ENCODE measurements at regions not wholly inside any gene's neighbourhood (a gene's known extent, or its start where the extent isn't known, plus 50 kb on each side); places are given as distances from the start of the nearest gene placed in this dataset.

GRCh38 chr12:74426091-74426490, 111.5 kb upstream of the ATXN7L3B start:
- Histone ChIP-seq H3K9ac (ENCODE audit: low read depth in 1 of 2, low read length in 2 of 2) (no peak overlapping the region), H3K27ac (ENCODE audit: low read depth in 1 of 2, low read length in 2 of 2) (no peak overlapping the region), H3K4me1 (ENCODE audit: control insufficient read depth in 4 of 4, insufficient read depth in 4 of 4, low read length in 3 of 4) (no peaks in the 10 kb centered on the region), H3K27me3 (ENCODE audit: control insufficient read depth in 4 of 4, insufficient read depth in 4 of 4, low read length in 3 of 4) (no peaks in the 10 kb centered on the region), H3K36me3 (ENCODE audit: control insufficient read depth in 4 of 4, insufficient read depth in 3 of 4, low read depth in 1 of 4, low read length in 3 of 4) (no peaks in the 10 kb centered on the region), H3K9me3 (ENCODE audit: control insufficient read depth in 4 of 4, low read length in 3 of 4) (no peaks in the 10 kb centered on the region), H3K4me3 (ENCODE audit: low read depth in 1 of 3, low read length in 3 of 3) (no peak overlapping the region)
- no peak for TF ChIP-seq SP1 (IDR thresholded peaks at IDR 0.05)
- TF ChIP-seq FOXA1 (IDR thresholded peaks at IDR 0.05): no peak
- no peak for TF ChIP-seq TAF1 (conservative IDR thresholded peaks at IDR 0.05)
- no peak for TF ChIP-seq YY1 (IDR thresholded peaks at IDR 0.05)
- TF ChIP-seq RXRA (IDR thresholded peaks at IDR 0.05): no peak
- no peak for TF ChIP-seq HNF4A (conservative IDR thresholded peaks at IDR 0.05)
- TF ChIP-seq ATF3 (IDR thresholded peaks at IDR 0.05): no peak
- TF ChIP-seq, protein P1, sequence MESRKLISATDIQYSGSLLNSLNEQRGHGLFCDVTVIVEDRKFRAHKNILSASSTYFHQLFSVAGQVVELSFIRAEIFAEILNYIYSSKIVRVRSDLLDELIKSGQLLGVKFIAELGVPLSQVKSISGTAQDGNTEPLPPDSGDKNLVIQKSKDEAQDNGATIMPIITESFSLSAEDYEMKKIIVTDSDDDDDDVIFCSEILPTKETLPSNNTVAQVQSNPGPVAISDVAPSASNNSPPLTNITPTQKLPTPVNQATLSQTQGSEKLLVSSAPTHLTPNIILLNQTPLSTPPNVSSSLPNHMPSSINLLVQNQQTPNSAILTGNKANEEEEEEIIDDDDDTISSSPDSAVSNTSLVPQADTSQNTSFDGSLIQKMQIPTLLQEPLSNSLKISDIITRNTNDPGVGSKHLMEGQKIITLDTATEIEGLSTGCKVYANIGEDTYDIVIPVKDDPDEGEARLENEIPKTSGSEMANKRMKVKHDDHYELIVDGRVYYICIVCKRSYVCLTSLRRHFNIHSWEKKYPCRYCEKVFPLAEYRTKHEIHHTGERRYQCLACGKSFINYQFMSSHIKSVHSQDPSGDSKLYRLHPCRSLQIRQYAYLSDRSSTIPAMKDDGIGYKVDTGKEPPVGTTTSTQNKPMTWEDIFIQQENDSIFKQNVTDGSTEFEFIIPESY (IDR thresholded peaks at IDR 0.05): no peak
- no peak for TF ChIP-seq REST (IDR thresholded peaks at IDR 0.05)
- no peak for TF ChIP-seq MAX (IDR thresholded peaks at IDR 0.05)
- no peak for TF ChIP-seq HNF4G (IDR thresholded peaks at IDR 0.05)
- no peak for DNase-seq (ENCODE audit: low spot score)

DNA sequence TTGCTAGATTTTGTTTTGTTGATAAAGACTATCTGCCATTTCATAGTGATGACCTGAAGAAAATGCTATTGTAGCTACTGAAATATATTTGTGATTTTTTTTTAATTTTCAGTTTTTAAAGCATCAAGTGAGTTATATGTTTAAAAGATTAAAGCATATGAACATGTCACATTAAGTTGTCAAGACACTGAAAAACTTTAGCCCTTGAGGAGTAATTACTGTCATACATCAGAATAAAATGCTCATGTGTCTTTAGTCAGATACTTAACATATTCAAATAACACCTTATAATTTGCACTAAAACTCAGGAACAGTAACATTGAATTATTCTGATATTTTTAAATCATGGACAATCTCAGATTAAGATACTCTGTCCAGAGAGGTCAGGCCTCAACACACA, 108.1 kb upstream of the ATXN7L3B start:
- H3K27ac ChIP-seq (ENCODE audit: low read depth in 1 of 2, low read length in 2 of 2): no peak overlapping the region
- H3K4me3 ChIP-seq (ENCODE audit: low read depth in 1 of 3, low read length in 3 of 3): no peak overlapping the region
- TF ChIP-seq YY1 (IDR thresholded peaks at IDR 0.05) (no peak), GABPA (IDR thresholded peaks at IDR 0.05 in 1 of 2, conservative IDR thresholded peaks at IDR 0.05 in 1 of 2) (no peak)

DNA sequence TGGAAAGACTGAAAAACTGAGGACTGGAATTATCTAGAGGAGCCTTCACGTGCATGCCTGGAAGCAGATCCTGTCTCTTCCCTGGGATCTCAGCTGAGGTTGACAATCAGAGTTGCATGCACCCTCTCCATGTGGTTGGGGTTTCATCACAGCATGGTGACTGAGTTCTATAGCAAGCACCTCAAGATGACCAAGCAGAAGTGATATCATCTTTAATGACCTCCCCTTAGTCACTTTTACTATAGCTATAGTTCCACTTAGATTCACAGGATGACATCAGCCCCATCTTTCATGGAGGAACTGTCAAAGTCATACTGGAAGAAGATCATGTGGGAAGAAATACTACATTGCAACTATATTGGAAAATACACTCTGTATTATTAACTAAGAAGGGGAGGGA, 105.8 kb upstream of the ATXN7L3B start:
- Histone ChIP-seq H3K36me3 (ENCODE audit: control insufficient read depth in 4 of 4, insufficient read depth in 3 of 4, low read depth in 1 of 4, low read length in 3 of 4) (no peaks in the 10 kb centered on the region), H3K9me3 (ENCODE audit: control insufficient read depth in 4 of 4, low read length in 3 of 4) (no peaks in the 10 kb centered on the region), H3K9ac (ENCODE audit: low read depth in 1 of 2, low read length in 2 of 2) (no peak overlapping the region), H3K27me3 (ENCODE audit: control insufficient read depth in 4 of 4, insufficient read depth in 4 of 4, low read length in 3 of 4) (no peaks in the 10 kb centered on the region), H3K27ac (ENCODE audit: low read depth in 1 of 2, low read length in 2 of 2) (no peak overlapping the region), H3K4me1 (ENCODE audit: control insufficient read depth in 4 of 4, insufficient read depth in 4 of 4, low read length in 3 of 4) (no peaks in the 10 kb centered on the region), H3K4me3 (ENCODE audit: low read depth in 1 of 3, low read length in 3 of 3) (no peak overlapping the region)
- DNase-seq (ENCODE audit: low spot score): no peak
- WGBS: 71% methylated on average over 1 of the region's 1 CpG
- TF ChIP-seq ATF3 (IDR thresholded peaks at IDR 0.05): no peak
- TF ChIP-seq, protein P2, sequence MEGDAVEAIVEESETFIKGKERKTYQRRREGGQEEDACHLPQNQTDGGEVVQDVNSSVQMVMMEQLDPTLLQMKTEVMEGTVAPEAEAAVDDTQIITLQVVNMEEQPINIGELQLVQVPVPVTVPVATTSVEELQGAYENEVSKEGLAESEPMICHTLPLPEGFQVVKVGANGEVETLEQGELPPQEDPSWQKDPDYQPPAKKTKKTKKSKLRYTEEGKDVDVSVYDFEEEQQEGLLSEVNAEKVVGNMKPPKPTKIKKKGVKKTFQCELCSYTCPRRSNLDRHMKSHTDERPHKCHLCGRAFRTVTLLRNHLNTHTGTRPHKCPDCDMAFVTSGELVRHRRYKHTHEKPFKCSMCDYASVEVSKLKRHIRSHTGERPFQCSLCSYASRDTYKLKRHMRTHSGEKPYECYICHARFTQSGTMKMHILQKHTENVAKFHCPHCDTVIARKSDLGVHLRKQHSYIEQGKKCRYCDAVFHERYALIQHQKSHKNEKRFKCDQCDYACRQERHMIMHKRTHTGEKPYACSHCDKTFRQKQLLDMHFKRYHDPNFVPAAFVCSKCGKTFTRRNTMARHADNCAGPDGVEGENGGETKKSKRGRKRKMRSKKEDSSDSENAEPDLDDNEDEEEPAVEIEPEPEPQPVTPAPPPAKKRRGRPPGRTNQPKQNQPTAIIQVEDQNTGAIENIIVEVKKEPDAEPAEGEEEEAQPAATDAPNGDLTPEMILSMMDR (IDR thresholded peaks at IDR 0.05; ENCODE audit: low read depth, low read length, missing input control): no peak
- TF ChIP-seq EGR1 (IDR thresholded peaks at IDR 0.05; ENCODE audit: low read depth in 2 of 2): no peak
- no peak for TF ChIP-seq JUND (IDR thresholded peaks at IDR 0.05)
- TF ChIP-seq RAD21 (IDR thresholded peaks at IDR 0.05): no peak
- TF ChIP-seq FOXA2 (IDR thresholded peaks at IDR 0.05): no peak
- no peak for TF ChIP-seq GABPA (IDR thresholded peaks at IDR 0.05 in 1 of 2, conservative IDR thresholded peaks at IDR 0.05 in 1 of 2)
- TF ChIP-seq NR2F2 (IDR thresholded peaks at IDR 0.05): no peak
- no peak for TF ChIP-seq REST (IDR thresholded peaks at IDR 0.05)
- TF ChIP-seq HNF4G (IDR thresholded peaks at IDR 0.05): no peak

More for the DNA sequence above, 108.1 kb upstream of the ATXN7L3B start:
- no peaks in the 10 kb centered on the region for H3K36me3 ChIP-seq (ENCODE audit: control insufficient read depth in 4 of 4, insufficient read depth in 3 of 4, low read depth in 1 of 4, low read length in 3 of 4)
- no peak for DNase-seq (ENCODE audit: low spot score)
- no peak overlapping the region for H3K9ac ChIP-seq (ENCODE audit: low read depth in 1 of 2, low read length in 2 of 2)
- H3K27me3 ChIP-seq (ENCODE audit: control insufficient read depth in 4 of 4, insufficient read depth in 4 of 4, low read length in 3 of 4): no peaks in the 10 kb centered on the region
- H3K4me1 ChIP-seq (ENCODE audit: control insufficient read depth in 4 of 4, insufficient read depth in 4 of 4, low read length in 3 of 4): no peaks in the 10 kb centered on the region
- H3K9me3 ChIP-seq (ENCODE audit: control insufficient read depth in 4 of 4, low read length in 3 of 4): no peaks in the 10 kb centered on the region
